Activated T-cell treated with anti-CD3 and anti-CD28 coated beads, Interleukin-2, amount 50 U/mL, for 48 hours (primary cell): ENCODE measurements at regions not wholly inside any gene's neighbourhood (a gene's known extent, or its start where the extent isn't known, plus 50 kb on each side); places are given as distances from the start of the nearest gene placed in this dataset.

Experiments used
- DNase-seq, 2 experiments: peaks; one replicate each; pipeline ENCODE4 v3.0.0-alpha.2; 2020

- peak in 1 of 2 experiments; percentile 23 for DNase-seq
These were observed 149.0 kb upstream of the ZNF536 start for GRCh38 chr19:30222992-30223865.

GRCh38 chr19:30223866-30224688, 148.1 kb upstream of the ZNF536 start:
- no peak for DNase-seq

GRCh38 chr19:30224689-30225606, 147.2 kb upstream of the ZNF536 start:
- DNase-seq = peak; percentile 32 to 35

- DNase-seq = no peak
These were observed 146.3 kb upstream of the ZNF536 start for GRCh38 chr19:30225676-30226463.

- no peak for DNase-seq
These were observed 145.6 kb upstream of the ZNF536 start for GRCh38 chr19:30226464-30227011.

- DNase-seq = no peak
These were observed 145.1 kb upstream of the ZNF536 start for GRCh38 chr19:30227012-30227621.

- DNase-seq = peak; percentile 73 to 79
These were observed 144.5 kb upstream of the ZNF536 start for GRCh38 chr19:30227661-30228112.

- DNase-seq = no peak
These were observed 143.9 kb upstream of the ZNF536 start for GRCh38 chr19:30228113-30228834.

GRCh38 chr19:30228835-30229524, 143.2 kb upstream of the ZNF536 start:
- DNase-seq = no peak

GRCh38 chr19:30229525-30230174, 142.5 kb upstream of the ZNF536 start:
- no peak for DNase-seq

GRCh38 chr19:30231408-30232318, 140.5 kb upstream of the ZNF536 start:
- DNase-seq = no peak

GRCh38 chr19:30233375-30233774, 138.8 kb upstream of the ZNF536 start:
- no peak for DNase-seq

GRCh38 chr19:30235946-30236345, 136.2 kb upstream of the ZNF536 start:
- no peak for DNase-seq

- no peak for DNase-seq
These were observed 135.6 kb upstream of the ZNF536 start for GRCh38 chr19:30236587-30236986.

GRCh38 chr19:30237140-30237539, 135.0 kb upstream of the ZNF536 start:
- no peak for DNase-seq

GRCh38 chr19:30240904-30241695, 131.1 kb upstream of the ZNF536 start:
- no peak for DNase-seq

GRCh38 chr19:30244533-30244932, 127.7 kb upstream of the ZNF536 start:
- no peak for DNase-seq
